ENCODE measurements at regions not wholly inside any gene's neighbourhood (a gene's known extent, or its start where the extent isn't known, plus 50 kb on each side); places are given as distances from the start of the nearest gene placed in this dataset.
A peak's percentile ranks its signal among the peaks of the same experiment; 100 is the strongest.

GRCh38 chr4:34731070-34731469 lies 1513.2 kb downstream of the ARAP2 start:
- ATAC-seq (ENCODE audit: poor library complexity) = peak; percentile 39
- intact Hi-C loops (cut with DNase I) = no loop called here
- DNase-seq = no peak

- no peak for ATAC-seq (ENCODE audit: poor library complexity)
- DNase-seq = no peak
- intact Hi-C loops (cut with DNase I) = no loop called here
These were observed 1512.0 kb downstream of the ARAP2 start for GRCh38 chr4:34732176-34732950.

GRCh38 chr4:34733185-34733941 lies 1511.0 kb downstream of the ARAP2 start:
- no peak for ATAC-seq (ENCODE audit: poor library complexity)
- intact Hi-C loops (cut with DNase I) = no loop called here
- DNase-seq = no peak

- DNase-seq = no peak
- intact Hi-C loops (cut with DNase I) = no loop called here
- no peak for ATAC-seq (ENCODE audit: poor library complexity)
These were observed 1477.4 kb downstream of the ARAP2 start for GRCh38 chr4:34766935-34767334.

GRCh38 chr4:34767407-34767806 lies 1476.9 kb downstream of the ARAP2 start:
- ATAC-seq (ENCODE audit: poor library complexity) (no peak), DNase-seq (no peak)
- intact Hi-C loops (cut with DNase I) = no loop called here

GRCh38 chr4:34771632-34772031 lies 1472.7 kb downstream of the ARAP2 start:
- no peak for ATAC-seq (ENCODE audit: poor library complexity)
- DNase-seq = no peak
- intact Hi-C loops (cut with DNase I) = no loop called here

GRCh38 chr4:34790131-34790530 lies 1454.2 kb downstream of the ARAP2 start:
- ATAC-seq (ENCODE audit: poor library complexity) (no peak), DNase-seq (no peak)
- intact Hi-C loops (cut with DNase I) = no loop called here

- intact Hi-C loops (cut with DNase I) = no loop called here
- ATAC-seq (ENCODE audit: poor library complexity) = no peak
- DNase-seq = no peak
These were observed 1453.1 kb downstream of the ARAP2 start for GRCh38 chr4:34791209-34791608.

- intact Hi-C loops (cut with DNase I) = no loop called here
- DNase-seq (no peak), ATAC-seq (ENCODE audit: poor library complexity) (no peak)
These were observed 1443.4 kb downstream of the ARAP2 start for GRCh38 chr4:34800953-34801352.

GRCh38 chr4:34814266-34814665 lies 1430.0 kb downstream of the ARAP2 start:
- ATAC-seq (ENCODE audit: poor library complexity) (no peak), DNase-seq (no peak)
- intact Hi-C loops (cut with DNase I) = no loop called here

GRCh38 chr4:34824515-34824914 lies 1419.8 kb downstream of the ARAP2 start:
- ATAC-seq (ENCODE audit: poor library complexity) = no peak
- DNase-seq = no peak
- intact Hi-C loops (cut with DNase I) = no loop called here

GRCh38 chr4:34826660-34827059 lies 1417.7 kb downstream of the ARAP2 start:
- ATAC-seq (ENCODE audit: poor library complexity) (no peak), DNase-seq (no peak)
- intact Hi-C loops (cut with DNase I) = loop anchor here (5.0 kb wide), 1 partner anchor 49 kb away; no protein-coding TSS in a partner anchor

- intact Hi-C loops (cut with DNase I) = no loop called here
- ATAC-seq (ENCODE audit: poor library complexity) (no peak), DNase-seq (no peak)
These were observed 1398.4 kb downstream of the ARAP2 start for GRCh38 chr4:34845926-34846325.

GRCh38 chr4:34850421-34850820 lies 1393.9 kb downstream of the ARAP2 start:
- intact Hi-C loops (cut with DNase I) = no loop called here
- no peak for ATAC-seq (ENCODE audit: poor library complexity)
- DNase-seq = no peak

- intact Hi-C loops (cut with DNase I) = no loop called here
- ATAC-seq (ENCODE audit: poor library complexity) (no peak), DNase-seq (no peak)
These were observed 1393.3 kb downstream of the ARAP2 start for GRCh38 chr4:34850968-34851367.

- no peak for ATAC-seq (ENCODE audit: poor library complexity)
- intact Hi-C loops (cut with DNase I) = no loop called here
- no peak for DNase-seq
These were observed 1392.9 kb downstream of the ARAP2 start for GRCh38 chr4:34851411-34851810.

- peak; percentile 20 for DNase-seq
- intact Hi-C loops (cut with DNase I) = no loop called here
- ATAC-seq (ENCODE audit: poor library complexity) = no peak
These were observed 1389.9 kb downstream of the ARAP2 start for GRCh38 chr4:34854451-34854850.

GRCh38 chr4:34861666-34862065 lies 1382.6 kb downstream of the ARAP2 start:
- DNase-seq = no peak
- intact Hi-C loops (cut with DNase I) = no loop called here
- no peak for ATAC-seq (ENCODE audit: poor library complexity)

GRCh38 chr4:34878961-34879360 lies 1365.4 kb downstream of the ARAP2 start:
- no peak for ATAC-seq (ENCODE audit: poor library complexity)
- intact Hi-C loops (cut with DNase I) = no loop called here

GRCh38 chr4:34880246-34880645 lies 1364.1 kb downstream of the ARAP2 start:
- no peak for ATAC-seq (ENCODE audit: poor library complexity)
- intact Hi-C loops (cut with DNase I) = no loop called here

More at GRCh38 chr4:34878961-34879360, 1365.4 kb downstream of the ARAP2 start:
- DNase-seq = no peak

More at GRCh38 chr4:34880246-34880645, 1364.1 kb downstream of the ARAP2 start:
- no peak for DNase-seq
